HG03097 (cell line): ENCODE measurements at regions not wholly inside any gene's neighbourhood (a gene's known extent, or its start where the extent isn't known, plus 50 kb on each side); places are given as distances from the start of the nearest gene placed in this dataset.
"Not testable (repeated sequence)": the region's sequence is repeated elsewhere in the genome, so short reads cannot be mapped to it uniquely, and the experiment has no call there.

ENCODE experiments used
- ATAC-seq: cut with Tn5 transposase; IDR thresholded peaks from one replicate; pipeline ENCODE4 v1.9.1; 2021; ENCODE audit not compliant: unreplicated experiment, low FRiP score

DNA sequence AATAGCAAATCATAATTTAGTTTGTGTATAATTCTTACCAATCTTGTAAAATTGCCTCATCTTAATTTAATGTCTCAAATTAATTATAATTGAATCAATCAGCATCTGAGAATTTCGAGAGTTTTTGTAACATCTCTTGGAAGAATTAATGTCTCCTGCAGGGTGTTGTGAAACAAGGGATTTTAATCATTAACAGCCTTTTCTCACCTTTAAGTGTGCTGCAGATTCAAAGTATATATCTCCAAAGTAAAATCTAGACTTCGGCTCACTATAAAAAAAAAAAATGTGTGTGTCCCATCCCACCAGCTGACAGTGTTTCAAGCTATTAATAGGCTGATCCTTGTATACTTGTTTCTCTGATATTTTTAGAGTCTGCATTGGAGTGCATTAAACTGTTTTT is 603.1 kb downstream of the ETNK1 start:
- no peak for ATAC-seq

DNA sequence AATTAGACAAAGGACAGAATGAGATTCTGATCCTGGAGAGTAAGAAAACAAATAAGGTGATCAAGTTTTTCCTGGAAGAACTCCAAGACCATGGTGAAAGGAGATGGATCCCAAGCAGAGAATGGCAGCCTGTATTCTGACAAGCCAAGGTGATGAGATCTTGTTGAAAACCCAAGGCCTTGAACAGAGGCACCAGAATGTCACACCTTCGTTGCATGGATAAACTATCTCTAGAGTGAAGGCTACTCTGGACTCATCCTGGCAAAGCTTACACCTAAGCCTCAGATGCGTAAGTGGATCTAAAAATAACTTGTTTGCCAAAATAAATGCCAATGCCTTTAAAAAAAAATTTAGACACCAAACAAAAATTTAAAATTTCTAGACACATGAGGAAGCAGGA is 605.9 kb downstream of the ETNK1 start:
- no peak for ATAC-seq

DNA sequence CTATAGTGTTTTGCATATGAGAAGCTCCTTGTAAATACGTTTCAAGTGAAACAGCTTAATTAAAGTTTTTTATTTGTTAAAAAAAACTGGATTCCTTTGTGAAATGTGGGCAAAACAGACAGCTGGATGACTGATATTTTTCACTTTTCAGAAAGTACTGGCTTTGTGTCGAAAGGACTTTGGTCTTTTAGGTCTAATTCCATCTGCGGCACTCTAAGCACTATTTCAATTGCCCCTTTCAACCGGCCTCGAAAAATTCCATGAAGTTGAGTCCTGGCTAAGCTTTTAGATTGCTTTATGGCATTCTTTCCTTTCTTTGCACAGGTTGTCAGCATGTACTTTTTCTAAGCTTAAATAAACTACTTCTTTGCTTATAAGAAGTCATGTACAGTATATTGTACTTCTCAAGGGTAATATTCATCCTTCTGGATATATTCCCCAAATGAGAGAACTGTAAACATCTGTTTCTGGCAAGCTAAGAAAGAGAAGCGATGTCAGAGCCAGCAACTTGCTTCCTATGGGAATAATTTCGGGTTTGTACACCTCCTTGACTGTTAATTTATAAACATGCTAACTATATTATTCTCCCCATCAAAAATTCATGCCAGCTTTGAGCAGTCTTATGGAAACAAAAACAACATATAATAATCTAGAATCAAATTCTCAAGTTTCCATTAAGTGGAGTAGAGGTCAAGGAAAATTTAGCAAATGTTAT is 611.3 kb downstream of the ETNK1 start:
- no peak for ATAC-seq

DNA sequence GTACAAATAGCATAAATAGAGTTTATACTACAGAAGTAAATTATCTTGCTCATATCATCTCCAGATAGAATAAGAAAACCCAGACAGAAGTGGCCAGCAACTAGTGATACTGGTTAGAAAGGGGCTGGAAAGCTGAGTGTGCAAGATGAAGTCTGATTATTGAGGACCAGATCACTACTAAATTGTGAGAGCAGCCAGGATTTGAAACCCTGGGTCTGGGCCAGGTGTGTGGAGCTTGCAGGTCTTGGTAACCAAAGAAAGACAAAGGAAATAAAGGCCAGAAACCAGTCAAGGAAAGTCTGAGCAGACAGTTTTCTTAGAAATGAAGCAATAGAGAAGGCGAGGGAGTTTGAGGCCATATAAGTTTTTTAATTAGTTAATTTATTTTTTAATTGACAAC is 611.8 kb downstream of the ETNK1 start:
- no peak for ATAC-seq

DNA sequence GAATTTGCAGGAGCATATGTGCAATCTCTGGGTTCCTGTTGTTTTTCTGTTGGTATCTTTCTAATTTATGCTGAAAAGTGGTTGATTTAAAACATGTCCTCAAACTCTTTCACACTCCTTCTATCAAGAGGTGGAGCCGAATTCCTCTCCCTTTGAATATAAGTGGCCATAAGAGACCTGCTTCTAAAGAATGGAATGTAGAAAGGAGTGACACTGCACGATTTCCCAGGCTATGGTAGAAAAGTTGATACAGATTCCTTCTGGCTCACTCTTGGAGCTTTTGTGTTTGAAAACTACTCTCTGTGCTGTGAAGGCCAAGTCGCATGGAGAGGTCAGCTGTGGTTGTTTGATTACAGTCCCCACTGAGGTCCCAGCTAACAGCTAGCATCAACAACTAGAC is 613.2 kb downstream of the ETNK1 start:
- ATAC-seq, result no peak

DNA sequence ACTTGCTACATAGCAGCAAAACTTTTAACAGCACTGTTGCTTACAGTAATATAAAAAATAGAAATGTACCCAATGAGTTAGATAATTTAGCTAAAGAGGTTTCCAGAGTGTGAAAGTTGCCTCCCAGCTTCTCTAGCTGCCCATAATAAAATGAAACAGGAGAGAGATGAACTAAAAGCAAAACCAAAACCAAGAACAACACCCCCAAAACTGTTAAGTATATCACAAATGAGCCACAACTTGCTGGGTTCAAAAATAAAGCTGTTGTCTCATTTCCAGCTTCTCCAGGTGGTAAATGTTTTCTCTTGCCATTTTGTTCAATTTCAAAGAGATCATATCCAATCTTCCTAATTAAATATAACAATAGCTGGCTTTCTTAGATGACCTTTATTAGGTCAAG is 614.0 kb downstream of the ETNK1 start:
- no peak for ATAC-seq

DNA sequence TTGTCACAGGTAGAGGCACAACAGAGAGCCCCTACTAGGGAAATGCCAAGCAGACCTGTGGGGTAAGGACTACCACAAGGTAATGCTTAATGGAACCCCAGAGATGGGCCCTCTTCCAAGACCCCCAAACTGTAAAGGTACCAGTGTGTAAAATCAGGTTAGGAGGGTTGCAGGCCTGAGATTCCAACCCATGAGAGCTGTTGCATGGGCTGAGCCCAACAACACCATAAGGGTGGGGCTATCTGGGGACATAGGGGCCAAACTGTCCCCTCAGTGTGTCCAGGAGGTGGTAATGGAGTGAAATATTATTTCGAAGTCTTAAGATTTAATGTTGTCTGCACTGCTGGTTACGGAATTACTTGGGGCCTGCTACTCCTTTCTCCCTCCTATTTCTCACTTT is 620.2 kb downstream of the ETNK1 start:
- no peak for ATAC-seq

DNA sequence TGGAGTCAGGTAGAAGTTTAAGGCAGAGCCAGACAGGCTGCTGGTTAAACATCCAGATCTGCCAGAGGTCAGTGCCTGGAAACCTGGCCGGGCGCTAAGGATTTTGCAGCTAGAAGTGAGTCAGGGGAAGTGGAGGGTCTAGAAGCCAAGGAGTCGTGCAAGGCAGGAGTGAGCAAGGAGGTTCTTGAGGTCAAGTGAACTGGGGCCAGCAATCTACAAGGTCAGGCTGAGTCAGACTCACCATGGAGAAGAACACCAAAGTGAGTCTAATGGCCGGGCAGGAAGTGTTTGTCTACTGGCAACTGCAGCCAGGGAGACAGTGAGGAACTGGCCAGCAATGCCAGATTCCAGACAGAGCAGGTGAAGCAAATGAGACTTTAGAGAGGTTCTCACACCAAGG is 628.2 kb downstream of the ETNK1 start:
- no peak for ATAC-seq

DNA sequence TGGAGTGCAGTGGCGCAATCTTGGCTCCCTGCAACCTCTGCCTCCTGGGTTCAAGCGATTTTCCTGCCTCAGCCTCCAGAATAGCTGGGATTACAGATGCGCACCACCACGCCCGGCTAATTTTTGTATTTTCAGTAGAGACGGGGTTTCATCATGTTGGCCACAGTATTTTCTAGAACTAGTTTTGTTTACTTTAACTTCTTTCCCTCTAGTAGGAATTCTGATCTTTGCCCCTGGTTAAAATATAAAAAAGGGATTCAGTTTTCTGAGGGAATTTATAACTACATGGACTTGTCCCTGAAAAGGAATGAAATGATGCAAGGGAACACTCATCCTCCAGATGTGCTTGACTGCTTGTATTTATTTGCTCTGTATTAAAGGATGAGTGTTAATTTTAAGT is 628.9 kb downstream of the ETNK1 start:
- not testable (repeated sequence) for ATAC-seq

DNA sequence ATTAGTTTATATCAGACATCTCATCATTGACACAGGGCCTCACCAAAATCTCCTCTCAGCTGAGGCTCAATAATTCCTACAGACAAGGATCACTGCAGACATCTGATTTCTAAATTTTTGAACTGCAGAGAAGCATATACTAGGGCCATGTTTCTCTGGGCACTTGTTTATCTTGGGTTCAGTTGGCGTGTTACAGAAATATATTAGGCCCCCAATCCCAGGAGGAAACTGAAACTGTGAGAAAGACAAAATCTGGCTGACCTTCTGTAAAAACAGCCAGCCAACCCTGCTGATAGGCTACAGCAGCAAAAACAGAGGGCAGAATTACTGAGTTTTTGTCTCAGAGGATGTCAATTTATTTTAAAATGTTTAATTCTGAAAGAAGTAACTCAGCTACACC is 634.6 kb downstream of the ETNK1 start:
- ATAC-seq, result no peak

DNA sequence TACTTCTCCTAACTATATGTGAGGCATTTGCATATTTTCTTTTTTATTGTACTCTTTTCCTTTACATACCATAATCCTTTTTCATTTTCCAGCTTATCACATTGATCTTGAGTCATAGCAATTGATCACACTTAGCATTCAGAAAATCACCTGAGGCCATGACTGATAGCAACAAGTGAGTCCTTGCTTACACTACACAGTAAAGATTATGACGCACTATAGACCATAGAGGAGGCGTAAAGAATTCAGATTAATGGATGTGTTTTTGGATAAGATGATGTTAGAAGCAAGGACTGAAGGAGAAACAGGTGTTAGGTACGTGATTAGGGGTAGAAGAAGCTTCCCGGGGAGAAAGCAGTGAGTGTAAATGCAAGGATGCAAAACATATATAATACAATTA is 637.7 kb downstream of the ETNK1 start:
- ATAC-seq, result no peak

DNA sequence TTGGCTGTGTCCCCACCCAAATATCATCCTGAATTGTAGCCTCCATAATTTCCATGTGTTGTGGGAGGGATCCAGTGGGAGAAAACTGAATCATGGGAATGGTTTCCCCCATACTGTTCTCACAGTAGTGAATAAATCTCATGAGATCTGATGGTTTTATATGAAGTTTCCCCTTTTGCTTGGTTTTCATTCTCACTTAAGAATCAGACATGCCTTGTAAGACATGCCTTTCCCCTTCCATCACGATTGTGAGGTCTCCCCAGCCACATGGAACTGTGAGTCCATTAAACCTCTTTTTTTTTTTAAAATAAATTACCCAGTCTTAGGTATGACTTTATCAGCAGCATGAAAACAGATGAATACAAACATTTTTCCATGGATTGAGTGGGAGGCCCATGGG is 652.9 kb downstream of the ETNK1 start:
- ATAC-seq, result no peak

DNA sequence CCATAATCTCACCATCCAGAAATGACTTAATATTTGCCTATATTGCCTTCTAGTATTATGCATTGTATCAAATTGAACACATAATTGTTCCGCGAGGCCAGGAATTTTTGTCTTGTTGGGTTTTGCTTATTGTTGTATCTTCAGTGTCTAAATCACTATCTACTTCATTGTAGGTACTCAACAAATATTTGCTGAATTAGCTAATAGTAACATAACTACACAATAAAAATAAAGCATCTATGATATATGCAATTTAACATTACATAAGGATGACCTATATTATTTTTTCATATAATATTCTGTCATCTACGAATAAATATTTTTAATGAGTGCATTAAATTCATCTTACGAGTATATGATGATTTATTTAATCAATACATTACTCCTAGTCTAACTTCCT is 656.3 kb downstream of the ETNK1 start:
- ATAC-seq, result no peak

DNA sequence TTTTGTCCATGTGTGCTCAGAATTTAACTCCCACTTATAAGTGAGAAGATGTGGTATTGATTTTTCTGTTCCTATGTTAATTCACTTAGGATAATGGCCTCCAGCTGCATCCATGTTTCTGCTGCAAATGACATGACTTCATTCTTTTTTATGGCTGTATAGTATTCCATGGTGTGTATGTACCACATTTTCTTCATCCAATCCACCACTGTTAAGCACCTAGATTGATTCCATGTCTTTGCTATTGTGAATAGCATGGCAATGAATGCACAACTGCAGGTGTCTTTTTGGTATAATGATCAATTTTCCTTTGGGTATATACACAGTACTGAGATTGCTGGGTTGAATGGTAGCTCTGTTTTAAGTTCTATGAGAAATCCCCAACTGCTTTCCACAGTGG is 657.7 kb downstream of the ETNK1 start:
- ATAC-seq, result no peak

DNA sequence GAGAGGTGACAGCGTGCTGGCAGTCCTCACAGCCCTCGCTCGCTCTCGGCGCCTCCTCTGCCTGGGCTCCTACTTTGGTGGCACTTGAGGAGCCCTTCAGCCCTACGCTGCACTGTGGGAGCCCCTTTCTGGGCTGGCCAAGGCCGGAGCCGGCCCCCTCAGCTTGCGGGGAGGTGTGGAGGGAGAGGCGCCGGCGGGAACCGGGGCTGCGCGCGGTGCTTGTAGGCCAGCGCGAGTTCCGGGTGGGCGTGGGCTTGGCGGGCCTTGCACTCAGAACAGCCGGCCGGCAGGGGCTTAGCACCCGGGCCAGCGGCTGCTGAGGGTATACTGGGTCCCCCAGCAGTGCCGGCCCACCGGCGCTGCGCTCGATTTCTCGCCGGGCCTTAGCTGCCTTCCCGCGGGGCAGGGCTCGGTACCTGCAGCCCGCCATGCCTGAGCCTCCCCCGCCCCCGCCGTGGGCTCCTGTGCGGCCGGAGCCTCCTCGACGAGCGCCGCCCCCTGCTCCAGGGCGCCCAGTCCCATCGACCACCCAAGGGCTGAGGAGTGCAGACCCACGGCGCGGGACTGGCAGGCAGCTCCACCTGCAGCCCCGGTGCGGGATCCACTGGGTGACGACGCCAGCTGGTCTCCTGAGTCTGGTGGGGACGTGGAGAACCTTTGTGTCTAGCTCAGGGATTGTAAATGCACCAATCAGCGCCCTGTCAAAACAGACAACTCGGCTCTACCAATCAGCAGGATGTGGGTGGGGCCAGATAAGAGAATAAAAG is 661.0 kb downstream of the ETNK1 start:
- ATAC-seq, result not testable (repeated sequence)

DNA sequence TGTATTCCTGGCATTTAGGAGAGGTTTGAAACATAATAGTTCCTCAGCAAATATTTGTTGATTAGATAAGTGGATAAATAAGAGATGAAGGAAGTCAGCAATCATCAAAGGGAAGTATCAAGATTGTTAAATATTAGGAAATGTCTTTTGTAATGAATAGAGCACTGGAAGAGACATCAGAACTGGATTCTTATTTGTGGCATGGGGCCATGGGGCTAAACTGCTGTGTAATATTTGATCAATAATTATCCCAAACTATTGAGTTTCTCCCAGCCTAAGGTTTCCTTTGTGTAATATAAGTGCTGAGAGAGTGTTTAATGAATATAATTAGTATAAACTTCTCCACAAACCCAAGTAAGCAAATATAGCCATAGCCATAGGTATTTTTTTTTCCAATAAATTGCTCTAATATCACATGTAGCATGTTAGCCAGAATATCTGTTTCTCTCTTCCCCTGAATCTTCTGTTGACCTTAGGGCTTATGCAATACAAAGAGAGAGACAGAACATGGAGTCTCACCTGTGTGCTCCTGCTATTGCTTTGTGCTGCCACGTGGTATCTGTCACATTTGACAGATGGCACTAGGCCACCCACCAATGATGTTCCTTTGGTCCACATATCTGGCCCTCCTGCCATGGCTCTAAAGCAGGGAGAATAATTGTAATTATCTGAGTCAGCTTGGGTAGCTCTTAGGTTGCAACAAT is 658.7 kb downstream of the SOX5 start:
- no peak for ATAC-seq

DNA sequence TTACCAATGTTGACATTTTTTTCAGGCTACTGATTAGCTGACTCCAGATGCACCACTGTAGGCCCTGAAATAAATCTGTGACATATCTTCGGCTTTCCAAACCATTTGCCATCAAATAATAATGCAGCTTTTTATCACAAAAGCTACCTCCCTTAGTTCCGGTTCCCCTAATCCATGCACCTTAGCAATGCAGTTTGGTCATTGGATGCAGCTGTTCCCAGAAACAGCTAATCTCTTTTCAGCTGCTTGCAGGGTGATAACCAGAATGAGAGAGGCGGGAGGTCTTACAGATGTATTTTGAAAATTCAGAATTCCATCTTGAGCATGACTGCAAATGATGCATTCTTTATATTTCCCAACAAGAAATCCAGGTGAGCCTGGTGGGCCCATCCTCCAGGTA is 646.2 kb downstream of the SOX5 start:
- ATAC-seq, result no peak

DNA sequence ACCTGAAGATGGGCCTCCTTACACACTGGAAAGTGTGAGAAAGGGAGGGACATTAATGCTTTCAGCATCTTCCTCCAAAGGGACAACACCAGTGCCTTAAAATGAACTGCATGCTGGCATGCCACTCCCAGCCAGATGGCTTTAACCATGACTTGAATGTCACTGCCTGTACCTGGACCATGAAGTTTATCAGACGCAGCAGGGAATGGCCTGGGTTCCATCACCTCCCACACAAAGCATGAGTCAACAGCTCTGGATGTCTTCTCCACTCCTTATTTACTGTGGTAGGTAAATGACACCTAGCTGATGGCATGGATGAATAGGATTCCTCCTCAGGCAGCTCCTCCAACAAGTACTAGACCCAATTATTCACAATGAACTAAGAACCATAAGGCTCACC is 645.6 kb downstream of the SOX5 start:
- ATAC-seq, result no peak

DNA sequence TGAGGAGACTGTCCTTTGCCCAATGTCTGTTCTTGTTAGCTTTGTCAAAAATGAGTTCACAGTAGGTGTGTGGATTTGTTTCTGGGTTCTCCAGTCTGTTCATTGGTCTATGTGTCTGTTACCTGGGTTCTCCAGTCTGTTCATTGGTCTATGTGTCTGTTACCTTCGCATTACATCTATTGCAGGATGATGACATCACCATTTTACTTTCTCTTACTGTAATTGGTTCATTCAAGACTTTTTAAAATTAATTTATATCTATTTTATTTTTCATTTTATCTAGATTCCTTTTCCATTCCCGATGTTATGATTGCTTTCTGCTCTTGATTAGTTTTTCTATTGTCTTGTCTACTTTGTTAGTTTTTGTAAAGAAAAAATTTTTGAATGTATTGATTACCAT is 615.5 kb downstream of the SOX5 start:
- no peak for ATAC-seq

DNA sequence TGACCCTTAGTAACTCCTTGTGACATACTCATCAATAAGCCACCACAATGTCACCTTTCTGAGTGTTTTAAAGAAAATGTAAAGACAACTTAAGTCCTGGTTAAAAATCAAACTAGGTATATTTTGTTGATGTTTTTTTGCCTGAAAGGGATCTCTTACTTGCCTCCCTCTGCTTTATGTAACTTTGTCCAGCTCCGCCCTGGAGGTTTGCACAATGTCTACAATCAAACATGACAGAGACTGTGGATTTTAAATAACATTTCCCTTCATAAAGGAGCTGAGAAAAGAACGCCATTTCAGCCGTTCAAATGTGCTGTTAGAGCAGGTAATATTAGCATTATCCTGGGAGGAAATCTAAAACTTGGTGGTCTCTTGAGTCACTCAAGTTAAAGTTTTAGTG is 613.9 kb downstream of the SOX5 start:
- ATAC-seq, result no peak

DNA sequence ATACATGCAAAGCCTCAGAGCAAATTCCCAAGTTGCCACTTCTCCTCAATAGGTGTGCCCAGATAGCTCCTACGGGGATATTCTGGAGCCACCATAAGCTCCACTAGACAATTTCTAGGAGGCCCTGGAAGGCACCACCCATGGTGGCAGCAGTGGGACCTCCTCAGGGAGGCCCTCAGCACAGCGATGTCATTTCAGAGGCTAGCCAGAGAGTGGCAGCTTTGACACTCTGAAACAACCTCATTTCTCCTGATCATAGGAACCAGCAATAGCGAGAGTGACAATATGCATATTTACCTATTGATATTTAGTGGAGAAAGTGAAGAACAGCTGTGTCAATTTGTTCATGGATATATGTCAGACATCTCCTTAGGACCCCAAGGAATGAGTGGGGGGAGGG is 612.3 kb downstream of the SOX5 start:
- ATAC-seq, result no peak

DNA sequence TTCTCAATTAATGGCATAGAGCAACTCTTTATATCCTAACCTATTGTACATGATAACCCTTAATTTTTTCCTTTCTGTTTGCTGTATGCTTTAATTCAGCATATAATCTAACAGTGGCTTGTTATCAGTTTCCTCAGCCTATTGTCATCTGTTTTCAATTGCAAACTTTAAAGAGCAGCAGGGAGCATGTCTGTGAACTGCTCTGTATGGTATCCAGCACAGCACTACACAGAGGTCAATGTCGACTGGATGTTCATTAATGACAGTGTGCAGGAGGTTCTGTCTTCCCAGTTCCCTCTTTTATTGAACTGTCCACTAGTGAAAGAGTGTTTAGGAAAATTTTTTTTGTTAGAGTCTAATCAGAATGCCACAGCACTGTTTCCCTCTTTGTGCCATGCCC is 609.1 kb downstream of the SOX5 start:
- ATAC-seq, result no peak
